DOHH2 (cell line): ENCODE measurements at regions not wholly inside any gene's neighbourhood (a gene's known extent, or its start where the extent isn't known, plus 50 kb on each side); places are given as distances from the start of the nearest gene placed in this dataset.

Source experiments
- H3F3A ChIP-seq: fragments of 200-600 bp; sonication (generic), shearing (Covaris generic); 2 replicates; pipeline ENCODE4 v1.6.0; 2016; ENCODE audit warnings: antibody characterized with exemption, mild to moderate bottlenecking; ENCODE audit not compliant: control insufficient read depth, insufficient read depth
- H3K27ac ChIP-seq: fragments of 200-600 bp; sonication (generic); 2 replicates; pipeline ENCODE4 v1.5.1; 2014; ENCODE audit warnings: low read depth, mild to moderate bottlenecking, low read length, moderate library complexity
- H3K27me3 ChIP-seq: fragments of 200-600 bp; sonication (generic); 2 replicates; pipeline ENCODE4 v1.6.1; 2014; ENCODE audit warnings: mild to moderate bottlenecking, low read length, mixed read lengths; ENCODE audit not compliant: control insufficient read depth
- H3K36me3 ChIP-seq: fragments of 200-600 bp; sonication (generic); 2 replicates; pipeline ENCODE4 v1.6.1; 2014; ENCODE audit warnings: mild to moderate bottlenecking, low read length, moderate library complexity, mixed read lengths; ENCODE audit not compliant: control insufficient read depth
- H3K4me1 ChIP-seq: fragments of 200-600 bp; sonication (generic); 2 replicates; pipeline ENCODE4 v1.6.1; 2014; ENCODE audit warnings: mild to moderate bottlenecking, low read length, mixed read lengths; ENCODE audit not compliant: control insufficient read depth
- H3K4me2 ChIP-seq: fragments of 200-600 bp; sonication (generic); 2 replicates; pipeline ENCODE4 v1.6.0; 2014; ENCODE audit warnings: mild to moderate bottlenecking, low read length, moderate library complexity
- H3K4me3 ChIP-seq: fragments of 200-600 bp; sonication (generic); 2 replicates; pipeline ENCODE4 v1.5.1; 2014; ENCODE audit warnings: mild to moderate bottlenecking, low read length, mixed read lengths
- H3K79me2 ChIP-seq: fragments of 200-600 bp; sonication (generic); 2 replicates; pipeline ENCODE4 v1.6.1; 2014; ENCODE audit warnings: mild to moderate bottlenecking, low read length, mixed read lengths; ENCODE audit not compliant: control insufficient read depth
- H3K9me2 ChIP-seq: fragments of 200-600 bp; sonication (generic); replicated peaks from 2 replicates; pipeline ENCODE4 v1.6.1; 2014; ENCODE audit warnings: mild to moderate bottlenecking, low read length, mixed read lengths; ENCODE audit not compliant: control insufficient read depth
- H3K9me3 ChIP-seq: fragments of 200-600 bp; sonication (generic); 2 replicates; pipeline ENCODE4 v1.6.1; 2014; ENCODE audit warnings: antibody characterized with exemption, low read length, mixed read lengths; ENCODE audit not compliant: control insufficient read depth, insufficient read depth
- H4K20me1 ChIP-seq: fragments of 200-600 bp; sonication (generic); 2 replicates; pipeline ENCODE4 v1.6.0; 2014; ENCODE audit warnings: low read depth, mild to moderate bottlenecking, antibody characterized with exemption, low read length, moderate library complexity; ENCODE audit not compliant: control insufficient read depth, insufficient read depth
- EZH2phosphoT487 ChIP-seq: fragments of 200-600 bp; sonication (generic); IDR thresholded peaks from 2 replicates; pipeline ENCODE4 v1.6.1; 2017; ENCODE audit warnings: borderline replicate concordance, mild to moderate bottlenecking, antibody characterized with exemption, low read length, moderate library complexity, mixed read lengths
- TF ChIP-seq, protein P1 (sequence below): fragments of 200-600 bp; sonication (generic); IDR thresholded peaks from one replicate; pipeline ENCODE4 v1.5.1; 2014; ENCODE audit warnings: antibody characterized with exemption, mild to moderate bottlenecking, low read depth, low read length; ENCODE audit not compliant: poor library complexity, severe bottlenecking

GRCh38 chr2:40628556-40628955, 176.7 kb upstream of the SLC8A1 start:
- no peaks in the 10 kb centered on the region for H3K9me2 ChIP-seq
- H3K79me2 ChIP-seq: no peaks in the 10 kb centered on the region
- no peak overlapping the region for H3K27ac ChIP-seq
- H3K4me1 ChIP-seq: no peaks in the 10 kb centered on the region
- H3K4me2 ChIP-seq: no peak overlapping the region
- H3K36me3 ChIP-seq: no peaks in the 10 kb centered on the region
- H3K4me3 ChIP-seq: no peak overlapping the region
- no peak for TF ChIP-seq EZH2phosphoT487
- TF ChIP-seq, protein P1, sequence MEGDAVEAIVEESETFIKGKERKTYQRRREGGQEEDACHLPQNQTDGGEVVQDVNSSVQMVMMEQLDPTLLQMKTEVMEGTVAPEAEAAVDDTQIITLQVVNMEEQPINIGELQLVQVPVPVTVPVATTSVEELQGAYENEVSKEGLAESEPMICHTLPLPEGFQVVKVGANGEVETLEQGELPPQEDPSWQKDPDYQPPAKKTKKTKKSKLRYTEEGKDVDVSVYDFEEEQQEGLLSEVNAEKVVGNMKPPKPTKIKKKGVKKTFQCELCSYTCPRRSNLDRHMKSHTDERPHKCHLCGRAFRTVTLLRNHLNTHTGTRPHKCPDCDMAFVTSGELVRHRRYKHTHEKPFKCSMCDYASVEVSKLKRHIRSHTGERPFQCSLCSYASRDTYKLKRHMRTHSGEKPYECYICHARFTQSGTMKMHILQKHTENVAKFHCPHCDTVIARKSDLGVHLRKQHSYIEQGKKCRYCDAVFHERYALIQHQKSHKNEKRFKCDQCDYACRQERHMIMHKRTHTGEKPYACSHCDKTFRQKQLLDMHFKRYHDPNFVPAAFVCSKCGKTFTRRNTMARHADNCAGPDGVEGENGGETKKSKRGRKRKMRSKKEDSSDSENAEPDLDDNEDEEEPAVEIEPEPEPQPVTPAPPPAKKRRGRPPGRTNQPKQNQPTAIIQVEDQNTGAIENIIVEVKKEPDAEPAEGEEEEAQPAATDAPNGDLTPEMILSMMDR: no peak
- H3K27me3 ChIP-seq: peaks cover 14% of the 10 kb centered on the region
- no peaks in the 10 kb centered on the region; the same call in 1 of the 2 replicates for H3F3A ChIP-seq
- no peaks in the 10 kb centered on the region for H3K9me3 ChIP-seq
- no peaks in the 10 kb centered on the region for H4K20me1 ChIP-seq

- no peaks in the 10 kb centered on the region; the same call in 1 of the 2 replicates for H3F3A ChIP-seq
- H3K9me2 ChIP-seq: no peaks in the 10 kb centered on the region
- H3K79me2 ChIP-seq: no peaks in the 10 kb centered on the region
- H3K9me3 ChIP-seq: no peaks in the 10 kb centered on the region
- H3K27me3 ChIP-seq: peaks cover 14% of the 10 kb centered on the region
- no peak overlapping the region for H3K4me3 ChIP-seq
- no peaks in the 10 kb centered on the region for H3K4me1 ChIP-seq
- no peaks in the 10 kb centered on the region for H3K36me3 ChIP-seq
- H4K20me1 ChIP-seq: no peaks in the 10 kb centered on the region
- no peak for TF ChIP-seq EZH2phosphoT487
- TF ChIP-seq, protein P1: no peak
- no peak overlapping the region for H3K4me2 ChIP-seq
- no peak overlapping the region for H3K27ac ChIP-seq
Measured at GRCh38 chr2:40629768-40630434, 178.0 kb upstream of the SLC8A1 start.

DNA sequence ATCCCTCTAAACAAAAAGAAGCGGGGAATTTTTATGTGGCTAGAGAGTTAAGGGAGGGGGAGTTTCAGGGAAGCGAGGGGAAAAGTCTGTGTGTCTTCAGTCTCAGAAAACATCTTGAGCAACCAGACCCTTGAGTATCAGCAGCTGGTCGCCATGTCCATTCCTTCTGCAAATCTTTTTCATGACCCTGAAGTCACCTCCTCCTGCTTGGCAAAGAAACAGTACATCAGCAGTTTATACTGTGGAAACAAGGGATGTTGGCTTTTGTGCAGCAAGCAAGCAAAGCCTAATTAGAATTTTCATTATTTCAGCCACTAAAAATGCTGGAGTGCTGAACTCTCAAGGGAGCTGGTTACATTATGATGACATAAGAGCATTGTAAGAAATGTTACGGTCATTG, 187.4 kb upstream of the SLC8A1 start:
- Histone ChIP-seq H3K27ac (no peak overlapping the region), H3K36me3 (no peaks in the 10 kb centered on the region), H3F3A (no peaks in the 10 kb centered on the region), H3K9me2 (no peaks in the 10 kb centered on the region), H4K20me1 (no peaks in the 10 kb centered on the region), H3K4me2 (no peak overlapping the region), H3K79me2 (no peaks in the 10 kb centered on the region), H3K4me1 (no peaks in the 10 kb centered on the region), H3K27me3 (no peaks in the 10 kb centered on the region), H3K9me3 (no peaks in the 10 kb centered on the region), H3K4me3 (no peak overlapping the region)
- TF ChIP-seq, protein P1: no peak
- no peak for TF ChIP-seq EZH2phosphoT487

DNA sequence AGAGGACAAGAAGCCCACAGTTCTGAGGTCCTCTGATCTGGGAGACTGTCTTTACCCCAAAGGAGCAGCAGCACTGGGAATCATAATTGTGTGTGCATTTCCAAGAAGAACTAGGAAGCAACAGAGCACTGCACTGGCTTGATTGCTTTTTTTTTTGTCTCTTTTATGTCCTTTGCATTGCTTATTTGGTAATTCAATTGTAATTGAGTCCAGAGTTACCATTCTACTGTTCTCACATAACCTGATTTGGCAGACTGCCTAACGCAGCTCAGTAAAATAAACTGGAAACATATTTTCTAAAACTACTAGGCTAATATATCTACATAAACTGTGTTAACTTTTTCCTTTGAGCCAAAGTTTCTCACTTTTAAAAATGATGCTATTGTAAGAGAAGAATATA, 190.3 kb upstream of the SLC8A1 start:
- Histone ChIP-seq H3K79me2 (no peaks in the 10 kb centered on the region), H3K27me3 (no peaks in the 10 kb centered on the region), H3K9me2 (no peaks in the 10 kb centered on the region), H3K9me3 (no peaks in the 10 kb centered on the region), H3K4me1 (no peaks in the 10 kb centered on the region), H3K4me3 (no peak overlapping the region), H3K27ac (no peak overlapping the region), H3F3A (no peaks in the 10 kb centered on the region), H4K20me1 (no peaks in the 10 kb centered on the region), H3K36me3 (no peaks in the 10 kb centered on the region), H3K4me2 (no peak overlapping the region)
- TF ChIP-seq, protein P1: no peak
- no peak for TF ChIP-seq EZH2phosphoT487
